ENCODE measurements at regions not wholly inside any gene's neighbourhood (a gene's known extent, or its start where the extent isn't known, plus 50 kb on each side); places are given as distances from the start of the nearest gene placed in this dataset.
"Not testable (repeated sequence)": the region's sequence is repeated elsewhere in the genome, so short reads cannot be mapped to it uniquely, and the experiment has no call there.

DNA sequence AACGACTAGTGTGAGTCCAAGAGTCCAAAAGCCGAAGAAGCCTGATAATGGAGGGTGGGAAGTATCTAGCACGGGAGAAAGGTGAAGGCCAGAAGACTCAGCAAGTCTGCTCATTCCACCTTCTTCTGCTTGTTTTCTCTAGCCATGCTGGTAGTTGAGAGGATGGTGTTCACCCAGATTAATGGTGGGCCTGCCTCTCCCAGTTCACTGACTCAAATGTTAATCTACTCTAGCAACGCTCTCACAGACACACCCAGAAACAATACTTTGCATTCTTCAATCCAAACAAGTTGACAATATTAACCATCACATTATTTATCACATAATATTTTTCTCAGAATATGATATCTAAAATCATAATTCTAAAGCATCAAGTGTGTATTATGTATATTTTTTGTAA, 1055.1 kb upstream of the PCDH10 start:
- Histone ChIP-seq H3K27me3 (ENCODE audit: insufficient read depth, poor library complexity, severe bottlenecking) (no peaks in the 10 kb centered on the region), H3K4me1 (ENCODE audit: insufficient read depth, poor library complexity, severe bottlenecking) (no peaks in the 10 kb centered on the region), H3K27ac (ENCODE audit: poor library complexity, severe bottlenecking) (no peak overlapping the region), H3K4me3 (ENCODE audit: severe bottlenecking) (no peak overlapping the region), H3K36me3 (ENCODE audit: low read depth) (no peaks in the 10 kb centered on the region), H3K9me3 (ENCODE audit: severe bottlenecking) (no peaks in the 10 kb centered on the region)
- DNase-seq (ENCODE audit: low spot score) (no peak), ATAC-seq (ENCODE audit: low read depth) (no peak)
- TF ChIP-seq CTCF (IDR thresholded peaks at IDR 0.05; ENCODE audit: poor library complexity, severe bottlenecking): no peak

DNA sequence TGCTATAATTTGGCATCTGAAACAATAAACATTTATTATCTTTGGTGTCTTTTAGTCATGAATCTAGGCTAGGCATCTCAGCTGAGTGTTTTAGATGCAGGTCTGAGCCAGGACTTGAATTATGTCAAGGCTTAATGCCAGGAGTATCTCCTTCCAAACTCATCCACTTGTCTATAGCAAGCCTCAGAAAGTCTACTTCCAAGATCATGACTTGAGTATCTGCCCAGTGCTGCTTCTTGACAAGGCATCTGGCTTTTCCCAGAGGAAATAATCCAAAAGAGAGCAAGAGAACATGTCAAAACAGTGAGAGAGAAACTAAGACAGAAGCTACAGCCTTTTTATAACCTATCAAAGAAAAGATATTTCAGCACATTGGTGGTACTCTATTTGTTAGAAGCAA, 1052.1 kb upstream of the PCDH10 start:
- no peak for TF ChIP-seq CTCF (IDR thresholded peaks at IDR 0.05; ENCODE audit: poor library complexity, severe bottlenecking)
- ATAC-seq (ENCODE audit: low read depth) (no peak), DNase-seq (ENCODE audit: low spot score) (no peak)
- Histone ChIP-seq H3K27me3 (ENCODE audit: insufficient read depth, poor library complexity, severe bottlenecking) (no peaks in the 10 kb centered on the region), H3K4me3 (ENCODE audit: severe bottlenecking) (no peak overlapping the region), H3K4me1 (ENCODE audit: insufficient read depth, poor library complexity, severe bottlenecking) (no peaks in the 10 kb centered on the region), H3K27ac (ENCODE audit: poor library complexity, severe bottlenecking) (no peak overlapping the region), H3K36me3 (ENCODE audit: low read depth) (no peaks in the 10 kb centered on the region), H3K9me3 (ENCODE audit: severe bottlenecking) (no peaks in the 10 kb centered on the region)

GRCh38 chr4:132101526-132101925, 1047.6 kb upstream of the PCDH10 start:
- H3K36me3 ChIP-seq (ENCODE audit: low read depth): no peaks in the 10 kb centered on the region
- no peak for TF ChIP-seq CTCF (IDR thresholded peaks at IDR 0.05; ENCODE audit: poor library complexity, severe bottlenecking)

GRCh38 chr4:132108784-132109183, 1040.3 kb upstream of the PCDH10 start:
- no peaks in the 10 kb centered on the region for H3K27me3 ChIP-seq (ENCODE audit: insufficient read depth, poor library complexity, severe bottlenecking)
- H3K27ac ChIP-seq (ENCODE audit: poor library complexity, severe bottlenecking): no peak overlapping the region
- TF ChIP-seq CTCF (IDR thresholded peaks at IDR 0.05; ENCODE audit: poor library complexity, severe bottlenecking): no peak
- DNase-seq (ENCODE audit: low spot score): no peak
- H3K4me3 ChIP-seq (ENCODE audit: severe bottlenecking): no peak overlapping the region
- no peaks in the 10 kb centered on the region for H3K4me1 ChIP-seq (ENCODE audit: insufficient read depth, poor library complexity, severe bottlenecking)
- peak; percentile 53 for ATAC-seq (ENCODE audit: low read depth)
- H3K9me3 ChIP-seq (ENCODE audit: severe bottlenecking): no peaks in the 10 kb centered on the region
- no peaks in the 10 kb centered on the region for H3K36me3 ChIP-seq (ENCODE audit: low read depth)

More at GRCh38 chr4:132101526-132101925, 1047.6 kb upstream of the PCDH10 start:
- Histone ChIP-seq H3K27me3 (ENCODE audit: insufficient read depth, poor library complexity, severe bottlenecking) (no peaks in the 10 kb centered on the region), H3K4me1 (ENCODE audit: insufficient read depth, poor library complexity, severe bottlenecking) (no peaks in the 10 kb centered on the region), H3K27ac (ENCODE audit: poor library complexity, severe bottlenecking) (no peak overlapping the region), H3K9me3 (ENCODE audit: severe bottlenecking) (no peaks in the 10 kb centered on the region), H3K4me3 (ENCODE audit: severe bottlenecking) (no peak overlapping the region)
- no peak for DNase-seq (ENCODE audit: low spot score)
- ATAC-seq (ENCODE audit: low read depth): no peak

DNA sequence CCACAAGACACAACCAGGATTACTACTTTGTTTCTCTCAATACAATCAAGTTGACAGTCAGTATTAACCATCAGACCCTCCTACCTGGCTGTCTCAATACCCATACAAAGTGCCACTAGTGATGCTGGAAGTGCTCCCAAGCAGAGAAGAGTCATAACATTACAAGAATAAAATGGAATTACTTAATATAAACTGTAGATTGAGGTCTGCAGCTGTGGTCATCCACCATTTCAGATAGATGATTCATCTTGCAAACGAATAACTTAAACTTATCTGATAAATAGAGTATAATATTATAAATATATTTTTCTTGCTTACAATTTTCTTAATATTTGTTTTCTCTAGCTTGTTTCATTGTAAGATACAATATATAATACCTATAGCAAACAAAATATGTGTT, 1034.2 kb upstream of the PCDH10 start:
- Histone ChIP-seq H3K27me3 (ENCODE audit: insufficient read depth, poor library complexity, severe bottlenecking) (no peaks in the 10 kb centered on the region), H3K4me3 (ENCODE audit: severe bottlenecking) (no peak overlapping the region), H3K4me1 (ENCODE audit: insufficient read depth, poor library complexity, severe bottlenecking) (no peaks in the 10 kb centered on the region), H3K9me3 (ENCODE audit: severe bottlenecking) (no peaks in the 10 kb centered on the region), H3K27ac (ENCODE audit: poor library complexity, severe bottlenecking) (no peak overlapping the region), H3K36me3 (ENCODE audit: low read depth) (no peaks in the 10 kb centered on the region)
- ATAC-seq (ENCODE audit: low read depth) (no peak), DNase-seq (ENCODE audit: low spot score) (no peak)
- TF ChIP-seq CTCF (IDR thresholded peaks at IDR 0.05; ENCODE audit: poor library complexity, severe bottlenecking): no peak

DNA sequence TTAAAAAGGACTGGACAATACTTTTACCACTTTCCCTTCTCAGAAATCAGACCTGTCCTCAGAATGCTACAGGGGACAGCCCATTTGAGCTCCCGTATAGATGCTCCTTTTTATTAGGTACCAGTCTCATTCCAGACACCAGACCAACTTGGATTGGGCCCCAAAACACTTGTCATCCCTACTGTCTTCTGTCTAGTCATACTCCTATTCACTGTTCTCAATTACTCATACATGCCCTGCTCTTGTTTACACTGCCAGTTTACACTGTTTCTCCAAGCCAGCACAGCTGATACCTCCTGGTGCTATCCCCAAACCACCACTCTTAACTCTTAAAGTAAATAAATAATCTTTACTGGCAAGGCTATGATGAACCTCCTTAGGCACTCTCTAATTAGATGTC, 1026.4 kb upstream of the PCDH10 start:
- H3K36me3 ChIP-seq (ENCODE audit: low read depth); ATAC-seq (ENCODE audit: low read depth); H3K4me1 ChIP-seq (ENCODE audit: insufficient read depth, poor library complexity, severe bottlenecking); DNase-seq (ENCODE audit: low spot score); H3K27ac ChIP-seq (ENCODE audit: poor library complexity, severe bottlenecking); H3K27me3 ChIP-seq (ENCODE audit: insufficient read depth, poor library complexity, severe bottlenecking); H3K9me3 ChIP-seq (ENCODE audit: severe bottlenecking); H3K4me3 ChIP-seq (ENCODE audit: severe bottlenecking): not testable (repeated sequence)

Data from RWPE2 (cell line).